Esophagus squamous epithelium (tissue), 4 donors: ENCODE measurements at regions not wholly inside any gene's neighbourhood (a gene's known extent, or its start where the extent isn't known, plus 50 kb on each side); places are given as distances from the start of the nearest gene placed in this dataset.

Experiments
- CTCF ChIP-seq, 6 experiments: fragments of 450-650 bp in 4 of 6; fragments of 200-600 bp in 2 of 6; sonication (generic) in 2 of 6; IDR thresholded peaks; one replicate each; pipeline ENCODE4 v1.5.1; 2016 to 2019; ENCODE audit warnings: antibody characterized with exemption in 6 of 6, mild to moderate bottlenecking in 4 of 6, moderate library complexity in 4 of 6
- POLR2A ChIP-seq, 4 donors: fragments of 450-650 bp; IDR thresholded peaks; one replicate each; pipeline ENCODE4 v1.6.1; 2017; ENCODE audit warnings: antibody characterized with exemption in 4 of 4, mild to moderate bottlenecking in 4 of 4, moderate library complexity in 3 of 4

GRCh38 chr5:155200608-155201007 lies 187.1 kb downstream of the KIF4B start:
- TF ChIP-seq CTCF (IDR thresholded peaks at IDR 0.05), result no peak
- TF ChIP-seq POLR2A (IDR thresholded peaks at IDR 0.05), result no peak
